Activated CD8-positive, alpha-beta T cell treated with anti-CD3 and anti-CD28 coated beads for 36 hours (primary cell): ENCODE measurements at regions not wholly inside any gene's neighbourhood (a gene's known extent, or its start where the extent isn't known, plus 50 kb on each side); places are given as distances from the start of the nearest gene placed in this dataset.

Experiments used
- ATAC-seq: fragments of 200-7000 bp; cut with Tn5 transposase; one replicate; pipeline ENCODE4 v1.10.0; 2021; ENCODE audit warnings: mild to moderate bottlenecking, moderate library complexity
- CTCF ChIA-PET: fragments of 350-600 bp; sonication (Branson Sonifier 250); formaldehyde crosslinking; loops from one replicate; lab custom pipeline; 2021; ENCODE audit warnings: antibody characterized with exemption; lab: Charles Lee
- POLR2A ChIA-PET: fragments of 350-600 bp; sonication (Branson Sonifier 250); formaldehyde crosslinking; loops from one replicate; lab custom pipeline; 2021; ENCODE audit warnings: antibody characterized with exemption; lab: Charles Lee
- DNase-seq: peaks from one replicate; pipeline ENCODE4 v3.0.0-alpha.2; 2020
- H3K27ac Mint-ChIP-seq: one replicate; pipeline ENCODE4 v1.8.0; 2021; ENCODE audit warnings: mild to moderate bottlenecking, mixed read lengths
- H3K27me3 Mint-ChIP-seq: one replicate; pipeline ENCODE4 v1.8.0; 2021; ENCODE audit warnings: mixed read lengths
- H3K36me3 Mint-ChIP-seq: one replicate; pipeline ENCODE4 v1.8.0; 2021; ENCODE audit warnings: low read depth, mixed read lengths
- H3K4me1 Mint-ChIP-seq: one replicate; pipeline ENCODE4 v1.8.0; 2021; ENCODE audit warnings: low read depth, mixed read lengths
- H3K4me3 Mint-ChIP-seq: one replicate; pipeline ENCODE4 v1.8.0; 2021; ENCODE audit warnings: mild to moderate bottlenecking, moderate library complexity, mixed read lengths
- H3K9me3 Mint-ChIP-seq: one replicate; pipeline ENCODE4 v1.8.0; 2021; ENCODE audit warnings: mixed read lengths
- intact Hi-C: fragments of 100-400 bp; cut with micrococcal nuclease; formaldehyde crosslinking; loops from one replicate; pipeline ENCODE4 v1.10.0; 2022
- TF ChIP-seq, protein P1 (sequence below): fragments of 200-600 bp; IDR thresholded peaks from one replicate; pipeline ENCODE4 v1.8.0; 2022; ENCODE audit warnings: antibody characterized with exemption, mild to moderate bottlenecking

DNA sequence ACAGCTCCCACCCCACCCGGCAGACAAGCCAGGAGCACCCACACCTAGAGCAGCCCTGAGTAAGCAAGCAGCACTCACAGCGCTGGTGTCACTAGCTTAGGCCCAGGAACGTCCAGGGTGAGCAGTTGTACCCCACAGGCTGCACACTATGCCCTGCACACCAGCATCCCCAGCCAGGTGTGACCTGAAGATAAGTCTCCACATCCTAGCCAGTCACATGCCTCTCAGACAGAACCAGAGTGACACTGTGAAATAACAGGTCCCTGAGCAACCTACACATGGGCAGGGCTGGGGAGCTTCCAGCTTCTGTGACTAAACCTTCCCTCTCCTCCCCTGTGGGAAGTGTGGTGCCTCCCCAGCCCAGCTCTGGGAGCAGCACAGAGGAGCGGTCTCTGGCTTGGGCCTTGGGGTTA, 253.6 kb downstream of the UACA start:
- Mint-ChIP-seq H3K4me3 (no peak overlapping the region), H3K27ac (peak overlapping the region; percentile 43), H3K36me3 (peaks cover 13% of the 10 kb centered on the region), H3K9me3 (peaks cover 36% of the 10 kb centered on the region), H3K27me3 (no peaks in the 10 kb centered on the region), H3K4me1 (peaks cover 50% of the 10 kb centered on the region)
- CTCF ChIA-PET, result interaction anchor here (0.7 to 6.6 kb wide), 5 partner anchors 17 to 44 kb away, joined by 3 to 37 read pairs (median 3); no protein-coding TSS in a partner anchor
- ATAC-seq (no peak), DNase-seq (no peak)
- POLR2A ChIA-PET, result interaction anchor here (0.6 to 2.6 kb wide), 5 partner anchors 11 to 26 kb away, joined by 3 to 11 read pairs (median 3); no protein-coding TSS in a partner anchor
- intact Hi-C loops, result no loop called here
- TF ChIP-seq, protein P1, sequence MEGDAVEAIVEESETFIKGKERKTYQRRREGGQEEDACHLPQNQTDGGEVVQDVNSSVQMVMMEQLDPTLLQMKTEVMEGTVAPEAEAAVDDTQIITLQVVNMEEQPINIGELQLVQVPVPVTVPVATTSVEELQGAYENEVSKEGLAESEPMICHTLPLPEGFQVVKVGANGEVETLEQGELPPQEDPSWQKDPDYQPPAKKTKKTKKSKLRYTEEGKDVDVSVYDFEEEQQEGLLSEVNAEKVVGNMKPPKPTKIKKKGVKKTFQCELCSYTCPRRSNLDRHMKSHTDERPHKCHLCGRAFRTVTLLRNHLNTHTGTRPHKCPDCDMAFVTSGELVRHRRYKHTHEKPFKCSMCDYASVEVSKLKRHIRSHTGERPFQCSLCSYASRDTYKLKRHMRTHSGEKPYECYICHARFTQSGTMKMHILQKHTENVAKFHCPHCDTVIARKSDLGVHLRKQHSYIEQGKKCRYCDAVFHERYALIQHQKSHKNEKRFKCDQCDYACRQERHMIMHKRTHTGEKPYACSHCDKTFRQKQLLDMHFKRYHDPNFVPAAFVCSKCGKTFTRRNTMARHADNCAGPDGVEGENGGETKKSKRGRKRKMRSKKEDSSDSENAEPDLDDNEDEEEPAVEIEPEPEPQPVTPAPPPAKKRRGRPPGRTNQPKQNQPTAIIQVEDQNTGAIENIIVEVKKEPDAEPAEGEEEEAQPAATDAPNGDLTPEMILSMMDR, result no peak

DNA sequence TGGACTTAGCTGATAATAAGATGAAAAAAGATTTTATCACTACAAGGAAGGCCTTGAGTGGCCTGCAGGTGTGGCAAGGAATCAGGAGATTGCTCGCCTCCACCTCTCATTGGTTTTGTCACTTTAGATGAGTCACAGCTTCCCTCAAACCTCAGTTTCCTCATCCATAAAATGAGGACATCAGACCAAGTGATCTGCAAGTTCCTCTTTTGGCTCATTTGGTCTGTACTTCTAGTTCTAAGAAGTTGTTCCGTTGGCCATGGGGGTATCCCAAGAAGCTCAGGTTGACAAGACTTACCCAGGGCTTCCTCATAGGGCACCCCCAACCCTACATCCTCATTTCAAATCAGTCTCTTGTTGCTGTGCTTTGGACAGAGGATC, 254.1 kb downstream of the UACA start:
- intact Hi-C loops, result no loop called here
- no peaks in the 10 kb centered on the region for H3K27me3 Mint-ChIP-seq
- TF ChIP-seq, protein P1, result no peak
- CTCF ChIA-PET, result interaction anchor here (0.7 to 6.6 kb wide), 5 partner anchors 16 to 44 kb away, joined by 3 to 37 read pairs (median 3); no protein-coding TSS in a partner anchor
- H3K27ac Mint-ChIP-seq, result peak overlapping the region; percentile 43
- DNase-seq (peak; percentile 36), ATAC-seq (peak; percentile 6)
- no peak overlapping the region for H3K4me3 Mint-ChIP-seq
- H3K9me3 Mint-ChIP-seq, result peaks cover 36% of the 10 kb centered on the region
- H3K36me3 Mint-ChIP-seq, result peaks cover 13% of the 10 kb centered on the region
- POLR2A ChIA-PET, result interaction anchor here (0.8 to 2.6 kb wide), 6 partner anchors 16 to 412 kb away, joined by 3 to 11 read pairs (median 4); partner anchors contain the start of gene TLE3
- H3K4me1 Mint-ChIP-seq, result peaks cover 54% of the 10 kb centered on the region

DNA sequence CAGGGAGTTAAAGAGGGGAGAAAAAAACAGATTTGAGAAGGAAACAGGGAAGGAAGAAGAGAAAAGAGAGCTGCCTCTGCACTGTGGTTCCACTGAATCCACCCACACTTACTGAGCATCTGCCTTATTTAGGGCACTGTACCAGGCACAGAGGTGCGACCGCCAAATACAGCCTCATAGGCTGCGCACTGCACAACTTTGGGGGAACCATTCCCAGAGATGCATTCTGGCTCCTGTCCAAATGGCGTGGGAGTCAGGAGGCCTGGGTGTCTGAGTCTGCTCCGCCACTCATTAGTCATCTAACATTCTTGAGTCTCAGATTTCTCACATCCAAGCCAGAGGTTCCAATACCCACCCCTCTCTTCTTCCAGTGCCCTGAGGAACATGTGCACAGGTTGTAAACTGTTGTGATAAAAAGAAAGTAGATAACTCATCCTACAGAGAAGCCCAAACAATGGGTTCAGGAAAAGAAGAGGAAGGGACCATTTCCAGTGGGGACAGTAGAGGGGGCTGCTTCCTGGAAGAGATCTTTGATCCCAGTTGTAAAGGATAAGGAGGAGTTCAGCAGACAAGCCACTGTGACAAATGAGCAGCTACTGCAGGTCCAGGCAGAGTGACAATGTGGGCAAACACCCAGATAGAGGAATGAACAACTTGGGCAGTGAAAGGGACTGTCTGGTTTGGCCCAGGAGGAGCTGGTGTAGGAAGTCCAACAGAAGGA, 254.6 kb downstream of the UACA start:
- H3K4me3 Mint-ChIP-seq, result no peak overlapping the region
- ATAC-seq (peak; percentile 34), DNase-seq (peak; percentile 76)
- ChIA-PET POLR2A (interaction anchor here (0.8 to 2.6 kb wide), 7 partner anchors 16 to 411 kb away, joined by 3 to 11 read pairs (median 3); partner anchors contain the start of gene TLE3), CTCF (interaction anchor here (0.6 to 6.6 kb wide), 7 partner anchors 11 to 43 kb away, joined by 3 to 37 read pairs (median 3); no protein-coding TSS in a partner anchor)
- peak overlapping the region; percentile 43 for H3K27ac Mint-ChIP-seq
- intact Hi-C loops, result no loop called here
- no peaks in the 10 kb centered on the region for H3K27me3 Mint-ChIP-seq
- TF ChIP-seq, protein P1, result no peak
- H3K36me3 Mint-ChIP-seq, result peaks cover 13% of the 10 kb centered on the region
- peaks cover 36% of the 10 kb centered on the region for H3K9me3 Mint-ChIP-seq
- peaks cover 60% of the 10 kb centered on the region for H3K4me1 Mint-ChIP-seq

DNA sequence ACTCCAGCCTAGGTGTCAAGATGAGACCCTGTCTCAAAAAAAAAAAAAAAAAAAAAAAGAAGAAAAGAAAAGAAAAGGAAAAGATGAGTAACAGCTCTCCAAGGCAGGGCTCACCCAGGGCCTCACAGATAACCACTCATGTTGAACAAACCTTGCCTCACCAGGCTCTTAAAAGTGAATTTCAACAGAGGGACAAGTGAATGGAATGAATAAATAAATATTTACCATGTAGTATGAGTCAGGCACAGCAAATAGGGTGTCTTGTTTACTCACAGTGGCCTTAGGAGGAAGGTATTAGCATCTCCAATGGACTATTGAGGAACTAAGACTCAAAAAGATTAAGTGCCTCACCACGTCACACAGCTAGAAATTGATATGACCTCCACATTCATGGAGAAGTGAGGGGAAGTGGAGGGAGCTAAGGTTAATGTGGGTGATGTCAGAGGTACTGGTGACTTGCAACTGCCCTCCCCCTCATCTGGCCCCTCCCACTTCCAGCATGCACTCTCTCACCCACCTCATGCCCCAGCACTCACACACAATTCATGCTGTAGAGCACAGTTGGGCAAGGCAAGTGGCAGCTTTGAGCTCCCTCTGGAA, 255.5 kb downstream of the UACA start:
- POLR2A ChIA-PET, result interaction anchor here (1.1 to 2.6 kb wide), 6 partner anchors 8 to 410 kb away, joined by 3 to 11 read pairs (median 3); partner anchors contain the start of gene TLE3
- DNase-seq (peak; percentile 74), ATAC-seq (peak; percentile 43)
- Mint-ChIP-seq H3K27me3 (no peaks in the 10 kb centered on the region), H3K27ac (peak overlapping the region; percentile 43), H3K4me1 (peaks cover 68% of the 10 kb centered on the region), H3K4me3 (no peak overlapping the region), H3K36me3 (peaks cover 13% of the 10 kb centered on the region), H3K9me3 (peaks cover 36% of the 10 kb centered on the region)
- CTCF ChIA-PET, result interaction anchor here (1.2 to 3.0 kb wide), 2 partner anchors 20 to 27 kb away, joined by 3 to 10 read pairs; no protein-coding TSS in a partner anchor
- TF ChIP-seq, protein P1, result no peak
- intact Hi-C loops, result no loop called here
